ENCODE measurements at regions not wholly inside any gene's neighbourhood (a gene's known extent, or its start where the extent isn't known, plus 50 kb on each side); places are given as distances from the start of the nearest gene placed in this dataset.

GRCh38 chr10:106504536-106504935 is 660.0 kb downstream of the SORCS1 start:
- no peak overlapping the region for H2BK5ac ChIP-seq (ENCODE audit: low read depth, low read length)
- no peak overlapping the region for H2BK12ac ChIP-seq (ENCODE audit: low read depth, low read length)
- H4K8ac ChIP-seq (ENCODE audit: extremely low read depth, insufficient read depth, low read length) = no peak overlapping the region
- no peak overlapping the region for H3K27ac ChIP-seq (ENCODE audit: low read depth, low read length)
- H2BK20ac ChIP-seq (ENCODE audit: low read length) = no peak overlapping the region
- H4K91ac ChIP-seq (replicated peaks; ENCODE audit: insufficient read length, low read length) = no peak overlapping the region
- TF ChIP-seq CBX8 (IDR thresholded peaks at IDR 0.05; ENCODE audit: borderline replicate concordance, low read depth, low read length) (no peak), SRF (IDR thresholded peaks at IDR 0.05; ENCODE audit: low read depth, low read length) (no peak), TAF1 (IDR thresholded peaks at IDR 0.05; ENCODE audit: low read depth, low read length) (no peak), RFX5 (IDR thresholded peaks at IDR 0.05; ENCODE audit: borderline replicate concordance, low read depth, low read length) (no peak)
- no peak overlapping the region for H3K4ac ChIP-seq (replicated peaks; ENCODE audit: insufficient read length, low read depth, low read length)
- no peak overlapping the region for H2BK120ac ChIP-seq (replicated peaks; ENCODE audit: low read depth, low read length)
- H3K79me1 ChIP-seq (ENCODE audit: low read depth, low read length) = no peaks in the 10 kb centered on the region
- FAIRE-seq = no peak
- H3K4me3 ChIP-seq (ENCODE audit: extremely low read depth in 1 of 4, insufficient read depth in 2 of 4, low read depth in 3 of 4, low read length in 4 of 4) = no peak overlapping the region
- H3K79me2 ChIP-seq (ENCODE audit: control insufficient read depth in 1 of 2, insufficient read depth in 2 of 2, low read length in 2 of 2) = no peaks in the 10 kb centered on the region
- no peaks in the 10 kb centered on the region for H3K27me3 ChIP-seq (replicated peaks in 1 of 4; ENCODE audit: control insufficient read depth in 3 of 4, extremely low read depth in 1 of 4, insufficient read depth in 3 of 4, low read length in 3 of 4)
- H3K9ac ChIP-seq (replicated peaks in 1 of 4; ENCODE audit: extremely low read depth in 1 of 4, low read depth in 3 of 4, low read length in 3 of 4) = no peak overlapping the region
- no peak overlapping the region for H4K5ac ChIP-seq (ENCODE audit: insufficient read length, low read depth, low read length)
- no peak for DNase-seq (ENCODE audit: low read depth in 1 of 2, low spot score in 2 of 2)
- no peaks in the 10 kb centered on the region for H4K20me1 ChIP-seq (replicated peaks in 1 of 2; ENCODE audit: control insufficient read depth in 1 of 2, insufficient read depth in 2 of 2, low read length in 2 of 2)
- ChIA-PET POLR2A (ENCODE audit: partially characterized antibody) (no interaction called here), CTCF (ENCODE audit: partially characterized antibody) (interaction anchor here (0.9 kb wide), 1 partner anchor 9 kb away, joined by 3 read pairs; no protein-coding TSS in a partner anchor)
- no peak overlapping the region for H3K4me2 ChIP-seq (ENCODE audit: insufficient read depth in 1 of 2, low read depth in 2 of 2, low read length in 2 of 2)
- H2AFZ ChIP-seq (ENCODE audit: low read length) = no peak overlapping the region
- H3K9me3 ChIP-seq (ENCODE audit: insufficient read depth in 2 of 2, low read depth in 1 of 2, low read length in 1 of 2) = no peaks in the 10 kb centered on the region
- no peak overlapping the region for H3K56ac ChIP-seq (replicated peaks; ENCODE audit: insufficient read length, low read depth, low read length)
- H3K36me3 ChIP-seq (ENCODE audit: control insufficient read depth in 2 of 4, insufficient read depth in 4 of 4, low read length in 3 of 4) = no peaks in the 10 kb centered on the region
- no peak overlapping the region for H3K18ac ChIP-seq (ENCODE audit: extremely low read depth, low read length)
- no peaks in the 10 kb centered on the region for H3K4me1 ChIP-seq (replicated peaks in 1 of 4; ENCODE audit: control insufficient read depth in 3 of 4, insufficient read depth in 4 of 4, low read length in 3 of 4)
- WGBS, 2 experiments (ENCODE audit: extremely low coverage in 1 of 2, insufficient coverage in 1 of 2, insufficient read length in 1 of 2, insufficient replicate concordance in 2 of 2, low coverage in 1 of 2, low lambda C conversion rate in 2 of 2, missing lambda C conversion rate in 1 of 2) = 91% methylated on average over 6 of the region's 6 CpGs; no CpG with 5 or more reads in 1 of the 2 experiments
- no peak overlapping the region for H2BK15ac ChIP-seq (ENCODE audit: low read length)
- no peak overlapping the region for H3K14ac ChIP-seq (ENCODE audit: insufficient read length)
- no peaks in the 10 kb centered on the region for H3K23me2 ChIP-seq (ENCODE audit: low read depth, low read length)
- no peak overlapping the region for H3K23ac ChIP-seq (ENCODE audit: insufficient read length)
- no peak overlapping the region for H2AK5ac ChIP-seq (ENCODE audit: low read depth, low read length)
